Body of pancreas (tissue), 4 donors: ENCODE measurements at regions not wholly inside any gene's neighbourhood (a gene's known extent, or its start where the extent isn't known, plus 50 kb on each side); places are given as distances from the start of the nearest gene placed in this dataset.

Source experiments
- ATAC-seq: fragments of 150-250 bp; one replicate; pipeline ENCODE4 v1.9.1; 2016
- DNase-seq, 4 donors: peaks; one replicate each; pipeline ENCODE4 v3.0.0-alpha.2; 2019
- H3K27ac ChIP-seq, 4 donors: fragments of 200-600 bp; sonication (generic); 1 replicate in 3 of 4; 2 replicates in 1 of 4; pipeline versions ENCODE4 v1.5.1 to v1.6.1; 2016 to 2019; ENCODE audit warnings: mild to moderate bottlenecking in 1 of 4, mixed read lengths in 1 of 4, moderate library complexity in 1 of 4
- H3K27me3 ChIP-seq, 2 donors: fragments of 200-600 bp; sonication (generic); one replicate each; pipeline ENCODE4 v1.6.0; 2016; ENCODE audit warnings: mild to moderate bottlenecking in 1 of 2
- H3K36me3 ChIP-seq, 2 donors: fragments of 200-600 bp; sonication (generic); replicated peaks in 1 of 2; 2 replicates each; pipeline ENCODE4 v1.5.1; 2016; ENCODE audit warnings: low read depth in 2 of 2; ENCODE audit not compliant: insufficient read depth in 1 of 2
- H3K4me1 ChIP-seq: fragments of 200-600 bp; sonication (generic); one replicate; pipeline ENCODE4 v1.6.0; 2016
- H3K4me3 ChIP-seq, 2 donors: fragments of 200-600 bp; sonication (generic); 1 replicate in 1 of 2; 2 replicates in 1 of 2; pipeline ENCODE4 v1.5.1; 2016 to 2019
- H3K9me3 ChIP-seq, 3 donors: fragments of 200-600 bp; sonication (generic); 1 replicate in 2 of 3; 2 replicates in 1 of 3; pipeline ENCODE4 v1.5.1; 2016
- POLR2A ChIP-seq, 3 donors: fragments of 450-650 bp; IDR thresholded peaks; one replicate each; pipeline ENCODE4 v1.6.1; 2016; ENCODE audit warnings: antibody characterized with exemption in 3 of 3, mild to moderate bottlenecking in 2 of 3
- WGBS, 2 donors: methylation state at CpG; one replicate each; pipeline ENCODE4 v1.1.5; 2017; 5-methylcytosine and 5-hydroxymethylcytosine counted together
- intact Hi-C: fragments of 100-400 bp; cut with DNase I; formaldehyde crosslinking; loops from one replicate; pipeline ENCODE4 v1.15.1; 2023
- TF ChIP-seq, protein P1 (sequence below), 7 experiments: fragments of 450-650 bp in 4 of 7; fragments of 200-600 bp in 3 of 7; sonication (generic) in 3 of 7; IDR thresholded peaks; one replicate each; pipeline ENCODE4 v1.5.1; 2016 to 2019; ENCODE audit warnings: antibody characterized with exemption in 7 of 7

DNA sequence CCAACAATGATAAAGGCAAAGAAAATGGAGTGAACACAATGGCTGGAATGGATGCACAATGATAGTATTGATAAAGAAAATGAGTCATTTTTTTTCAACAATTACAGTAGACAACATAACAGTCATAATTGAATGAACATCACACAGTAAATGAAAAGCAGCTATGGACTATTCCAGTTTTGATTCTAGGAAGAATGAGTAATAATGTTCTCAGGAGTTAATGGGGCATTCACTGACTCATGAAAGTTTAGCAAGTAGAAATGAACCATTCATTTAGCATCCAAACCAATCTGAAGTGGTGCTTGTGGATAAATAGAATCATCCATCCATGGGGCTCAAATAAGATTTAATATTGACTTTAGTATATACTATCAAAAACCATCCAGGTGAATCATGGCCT lies 1029.5 kb upstream of the GJE1 start:
- DNase-seq (no peak), ATAC-seq (no peak)
- H3K9me3 ChIP-seq = no peaks in the 10 kb centered on the region
- H3K27ac ChIP-seq = no peak overlapping the region
- intact Hi-C loops = no loop called here
- no peaks in the 10 kb centered on the region for H3K36me3 ChIP-seq
- H3K27me3 ChIP-seq = no peaks in the 10 kb centered on the region
- TF ChIP-seq, protein P1, sequence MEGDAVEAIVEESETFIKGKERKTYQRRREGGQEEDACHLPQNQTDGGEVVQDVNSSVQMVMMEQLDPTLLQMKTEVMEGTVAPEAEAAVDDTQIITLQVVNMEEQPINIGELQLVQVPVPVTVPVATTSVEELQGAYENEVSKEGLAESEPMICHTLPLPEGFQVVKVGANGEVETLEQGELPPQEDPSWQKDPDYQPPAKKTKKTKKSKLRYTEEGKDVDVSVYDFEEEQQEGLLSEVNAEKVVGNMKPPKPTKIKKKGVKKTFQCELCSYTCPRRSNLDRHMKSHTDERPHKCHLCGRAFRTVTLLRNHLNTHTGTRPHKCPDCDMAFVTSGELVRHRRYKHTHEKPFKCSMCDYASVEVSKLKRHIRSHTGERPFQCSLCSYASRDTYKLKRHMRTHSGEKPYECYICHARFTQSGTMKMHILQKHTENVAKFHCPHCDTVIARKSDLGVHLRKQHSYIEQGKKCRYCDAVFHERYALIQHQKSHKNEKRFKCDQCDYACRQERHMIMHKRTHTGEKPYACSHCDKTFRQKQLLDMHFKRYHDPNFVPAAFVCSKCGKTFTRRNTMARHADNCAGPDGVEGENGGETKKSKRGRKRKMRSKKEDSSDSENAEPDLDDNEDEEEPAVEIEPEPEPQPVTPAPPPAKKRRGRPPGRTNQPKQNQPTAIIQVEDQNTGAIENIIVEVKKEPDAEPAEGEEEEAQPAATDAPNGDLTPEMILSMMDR (IDR thresholded peaks at IDR 0.05) = no peak
- TF ChIP-seq POLR2A (IDR thresholded peaks at IDR 0.05) = no peak
- no peaks in the 10 kb centered on the region for H3K4me1 ChIP-seq
- no peak overlapping the region for H3K4me3 ChIP-seq

DNA sequence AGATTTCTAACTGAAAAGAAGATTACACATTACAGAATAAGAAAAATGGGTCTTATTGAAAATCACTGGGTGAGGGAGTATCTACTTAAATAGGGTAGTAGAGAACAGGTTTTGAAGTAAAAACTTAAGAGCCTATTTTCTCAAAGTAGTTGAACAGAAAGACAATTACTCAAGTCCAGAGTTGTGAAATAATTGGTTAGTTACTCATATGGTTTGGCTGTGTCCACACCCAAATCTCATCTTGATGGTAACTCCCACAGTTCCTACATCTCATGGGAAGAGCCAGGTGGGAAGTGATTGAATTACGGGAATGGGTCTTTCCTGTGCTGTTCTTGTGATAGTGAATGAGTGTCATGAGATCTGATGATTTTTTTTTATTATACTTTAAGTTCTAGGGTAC lies 1035.3 kb upstream of the GJE1 start:
- Histone ChIP-seq H3K27ac (no peak overlapping the region), H3K27me3 (no peaks in the 10 kb centered on the region), H3K9me3 (no peaks in the 10 kb centered on the region), H3K36me3 (no peaks in the 10 kb centered on the region), H3K4me3 (no peak overlapping the region), H3K4me1 (no peaks in the 10 kb centered on the region)
- intact Hi-C loops = no loop called here
- 38 to 48% methylated on average over 1 of the region's 1 CpG for WGBS, 2 donors
- DNase-seq = no peak
- TF ChIP-seq, protein P1 (IDR thresholded peaks at IDR 0.05) = no peak
- TF ChIP-seq POLR2A (IDR thresholded peaks at IDR 0.05) = no peak
- no peak for ATAC-seq

DNA sequence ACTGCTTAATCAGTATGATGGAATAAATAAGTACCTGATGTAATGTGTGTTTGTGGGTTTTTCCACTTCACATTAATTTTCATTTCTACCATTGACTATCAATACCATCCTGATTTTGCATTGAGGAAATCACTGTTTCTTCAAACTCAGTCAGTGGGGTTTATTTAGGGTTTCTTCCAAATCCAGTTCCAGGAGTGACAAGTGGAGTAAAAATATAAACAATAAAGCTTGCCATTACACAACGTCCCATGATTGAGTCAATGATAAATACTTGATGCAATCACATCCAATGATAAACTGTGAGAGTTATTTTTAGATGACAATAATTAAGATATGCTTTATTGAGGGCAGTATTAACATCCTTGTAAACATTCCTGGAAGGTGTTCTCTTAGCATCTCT lies 1037.4 kb upstream of the GJE1 start:
- no peak overlapping the region for H3K27ac ChIP-seq
- intact Hi-C loops = no loop called here
- H3K4me3 ChIP-seq = no peak overlapping the region
- ATAC-seq = no peak
- DNase-seq = no peak
- no peaks in the 10 kb centered on the region for H3K36me3 ChIP-seq
- TF ChIP-seq, protein P1 (IDR thresholded peaks at IDR 0.05) = no peak
- no peak for TF ChIP-seq POLR2A (IDR thresholded peaks at IDR 0.05)
- H3K9me3 ChIP-seq = no peaks in the 10 kb centered on the region
- no peaks in the 10 kb centered on the region for H3K4me1 ChIP-seq
- WGBS, 2 donors = 29 to 34% methylated on average over 1 of the region's 1 CpG
- H3K27me3 ChIP-seq = no peaks in the 10 kb centered on the region

DNA sequence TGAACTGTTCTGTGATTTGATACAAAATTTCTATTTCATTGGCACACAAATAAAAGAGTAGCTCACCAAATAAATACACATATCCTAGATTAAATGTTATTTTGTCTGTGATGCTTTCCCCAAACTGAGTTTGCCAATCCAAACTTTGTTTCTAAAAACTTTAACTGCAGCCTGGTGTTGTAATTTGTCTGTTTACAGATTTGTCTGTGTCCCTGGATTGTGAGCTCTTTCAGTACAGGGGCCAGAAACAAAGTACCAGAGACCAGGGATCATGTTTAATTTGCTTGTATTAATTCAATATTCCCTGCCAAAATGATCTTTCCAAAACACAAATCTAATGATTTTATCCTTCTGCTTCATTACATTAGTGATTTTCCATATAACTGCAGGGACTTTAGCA lies 1044.6 kb upstream of the GJE1 start:
- TF ChIP-seq, protein P1 (IDR thresholded peaks at IDR 0.05) = no peak
- TF ChIP-seq POLR2A (IDR thresholded peaks at IDR 0.05) = no peak
- H3K4me1 ChIP-seq = no peaks in the 10 kb centered on the region
- H3K27me3 ChIP-seq = no peaks in the 10 kb centered on the region
- H3K36me3 ChIP-seq = no peaks in the 10 kb centered on the region
- intact Hi-C loops = no loop called here
- no peak overlapping the region for H3K27ac ChIP-seq
- no peaks in the 10 kb centered on the region for H3K9me3 ChIP-seq
- ATAC-seq (no peak), DNase-seq (no peak)
- H3K4me3 ChIP-seq = no peak overlapping the region

DNA sequence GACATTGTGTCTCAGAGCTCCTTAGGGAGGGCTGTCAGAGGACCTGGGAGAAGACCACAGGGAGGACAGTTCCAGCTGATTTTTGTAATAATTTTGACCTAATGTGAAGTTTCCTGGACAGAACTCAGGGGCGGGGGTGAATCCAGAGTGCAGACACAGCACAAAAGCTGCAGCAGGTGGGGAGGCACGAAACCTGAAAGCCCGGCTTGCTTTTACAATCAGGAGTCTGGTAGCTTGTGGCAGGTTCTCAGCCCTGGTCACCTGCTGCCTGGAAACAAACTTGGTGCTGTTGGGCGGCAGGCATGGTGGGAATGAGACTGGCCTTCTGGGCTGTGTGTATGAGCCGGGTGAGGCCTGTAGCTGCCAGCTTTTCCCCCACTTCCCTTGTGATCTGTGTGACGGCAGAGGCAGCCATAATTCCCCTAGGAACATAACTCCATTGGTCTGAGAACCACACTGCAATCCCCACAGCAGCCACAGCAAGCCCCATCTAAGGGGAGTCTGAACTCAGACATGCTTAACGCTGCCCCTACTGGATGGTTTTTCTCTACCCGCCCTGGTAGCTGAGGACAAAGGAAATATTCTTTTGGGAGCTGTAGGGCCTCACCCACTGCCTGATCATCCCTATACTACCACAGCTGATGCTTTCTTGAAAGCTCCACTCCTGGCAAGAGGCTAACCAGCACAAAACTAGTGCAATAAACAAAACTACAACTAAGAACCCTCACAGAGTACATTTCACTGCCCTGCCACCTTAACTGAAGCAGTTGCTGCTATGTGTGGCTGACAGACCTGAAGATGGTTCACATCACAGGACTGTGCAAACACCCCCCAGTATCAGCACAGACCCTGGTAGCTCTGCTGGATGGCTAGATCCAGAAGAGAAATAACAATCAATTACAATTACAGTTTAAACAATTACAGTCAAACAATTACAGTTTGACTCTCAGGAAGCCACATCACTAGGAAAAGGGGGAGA lies 1055.1 kb upstream of the GJE1 start:
- 66 to 75% methylated on average over 3 to 8 of the region's 8 CpGs for WGBS, 2 donors
- no peaks in the 10 kb centered on the region for H3K36me3 ChIP-seq
- no peak for ATAC-seq
- intact Hi-C loops = no loop called here
- TF ChIP-seq POLR2A (IDR thresholded peaks at IDR 0.05) = no peak
- TF ChIP-seq, protein P1 (IDR thresholded peaks at IDR 0.05) = peak in 1 of 7 experiments; percentile 6
- H3K27ac ChIP-seq = no peak overlapping the region
- DNase-seq = no peak
- no peaks in the 10 kb centered on the region for H3K4me1 ChIP-seq
- no peaks in the 10 kb centered on the region for H3K27me3 ChIP-seq
- H3K9me3 ChIP-seq = no peaks in the 10 kb centered on the region
- no peak overlapping the region for H3K4me3 ChIP-seq
